Glomerular visceral epithelial cell (primary cell): ENCODE measurements at regions not wholly inside any gene's neighbourhood (a gene's known extent, or its start where the extent isn't known, plus 50 kb on each side); places are given as distances from the start of the nearest gene placed in this dataset.
A peak's percentile ranks its signal among the peaks of the same experiment; 100 is the strongest.

Experiments used
- DNase-seq: peaks from one replicate; pipeline ENCODE4 v3.0.0-alpha.2; 2016; ENCODE audit errors: extremely low spot score

GRCh38 chr2:195606179-195606578, 50.8 kb upstream of the SLC39A10 start:
- no peak for DNase-seq

DNA sequence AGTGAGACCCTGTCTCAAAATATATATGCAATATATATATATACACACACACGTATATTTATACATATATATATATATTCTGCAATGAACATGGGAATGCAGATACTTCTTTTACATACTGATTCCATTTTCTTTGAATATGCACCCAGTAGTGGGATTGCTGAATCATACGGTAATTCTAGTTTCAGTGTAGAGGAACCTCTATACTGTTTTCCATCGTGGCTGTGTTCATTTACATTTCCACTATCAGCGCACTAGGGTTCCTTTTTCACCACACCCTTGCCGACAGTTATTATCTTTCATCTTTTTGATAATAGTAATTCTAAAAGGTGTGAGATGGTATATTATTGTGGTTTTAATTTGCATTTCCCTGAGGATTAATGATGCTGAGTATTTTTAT, 52.3 kb upstream of the SLC39A10 start:
- no peak for DNase-seq

DNA sequence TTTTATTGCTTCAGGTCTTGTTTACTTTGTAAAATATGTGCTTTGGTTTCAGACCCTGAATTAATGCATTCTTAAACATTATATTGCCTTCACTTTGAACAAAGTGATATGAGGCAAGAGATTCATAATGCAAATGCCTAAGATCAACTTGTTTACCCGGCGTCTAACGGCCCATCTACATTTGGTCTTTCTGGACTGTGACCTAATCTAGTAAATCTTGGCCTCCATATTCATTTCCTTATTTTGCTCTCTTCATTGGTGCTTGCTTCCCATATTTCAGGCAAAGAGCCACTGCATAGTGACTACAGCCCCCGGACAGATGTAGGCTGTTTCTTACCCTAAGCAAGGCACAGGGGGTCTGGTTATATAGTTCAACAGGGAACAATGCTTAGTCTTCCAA, 53.0 kb upstream of the SLC39A10 start:
- DNase-seq = no peak

- no peak for DNase-seq
Observed at GRCh38 chr2:195603408-195603807, 53.6 kb upstream of the SLC39A10 start.

- DNase-seq = no peak
Observed at GRCh38 chr2:195602687-195603086, 54.3 kb upstream of the SLC39A10 start.

- no peak for DNase-seq
Observed at GRCh38 chr2:195601361-195601760, 55.7 kb upstream of the SLC39A10 start.

- DNase-seq = no peak
Observed at GRCh38 chr2:195600778-195601177, 56.2 kb upstream of the SLC39A10 start.

- no peak for DNase-seq
Observed at GRCh38 chr2:195596840-195597239, 60.2 kb upstream of the SLC39A10 start.

DNA sequence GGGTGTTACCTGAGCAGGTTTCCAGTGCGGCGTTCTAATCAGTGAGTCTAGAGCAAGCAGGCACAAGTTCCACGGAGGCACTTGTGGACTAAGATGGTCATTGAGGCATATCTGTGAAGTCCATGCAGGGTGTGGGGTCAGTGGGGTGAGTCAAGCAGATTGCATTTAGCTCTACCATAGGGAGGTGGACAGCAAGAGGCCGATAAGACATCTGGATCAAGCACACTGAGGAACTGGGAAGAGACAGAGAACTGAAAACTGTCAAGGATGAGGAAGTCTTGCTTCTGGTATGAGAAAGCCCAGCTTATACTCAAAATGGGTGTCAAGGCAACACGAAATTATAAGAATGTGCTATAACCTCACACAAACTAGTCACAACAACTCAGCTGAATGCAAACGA, 61.2 kb upstream of the SLC39A10 start:
- DNase-seq = no peak

DNA sequence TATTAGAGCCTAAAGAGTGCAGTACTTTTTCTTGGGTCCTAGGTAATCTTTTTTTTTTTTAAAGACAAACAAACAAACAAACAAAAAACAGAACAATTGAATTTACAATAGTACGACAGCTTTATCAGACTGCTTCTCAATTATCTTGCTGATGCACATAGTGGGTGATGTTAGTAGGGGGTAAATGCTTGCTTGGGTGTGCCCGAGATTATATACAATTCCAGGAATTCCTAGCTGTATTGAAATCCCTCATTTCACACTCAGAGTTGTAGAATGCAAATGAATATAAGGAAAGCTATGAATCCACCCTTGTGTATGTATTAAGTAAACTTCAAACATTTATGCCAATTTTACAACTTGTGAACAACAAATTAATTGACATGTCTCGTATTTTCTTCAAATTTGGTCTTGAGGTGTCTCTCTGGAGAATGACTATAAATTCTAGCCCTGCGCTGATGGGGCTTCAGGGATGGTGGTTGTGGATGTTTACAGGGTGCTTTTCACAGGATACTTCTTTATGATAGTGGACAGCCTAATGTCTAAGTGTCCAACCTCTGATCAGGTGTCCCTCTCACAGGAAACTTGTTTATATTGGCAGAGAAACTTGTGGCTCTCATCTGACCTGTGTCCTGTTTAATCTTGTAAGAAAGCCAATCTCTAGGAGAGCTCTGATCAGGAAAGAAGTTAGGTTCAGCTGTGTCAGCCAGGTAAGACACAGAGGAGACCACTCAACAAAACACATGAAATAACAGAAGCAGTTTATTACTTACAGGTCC, 61.9 kb upstream of the SLC39A10 start:
- no peak for DNase-seq

- no peak for DNase-seq
Observed at GRCh38 chr2:195594248-195594647, 62.8 kb upstream of the SLC39A10 start.

DNA sequence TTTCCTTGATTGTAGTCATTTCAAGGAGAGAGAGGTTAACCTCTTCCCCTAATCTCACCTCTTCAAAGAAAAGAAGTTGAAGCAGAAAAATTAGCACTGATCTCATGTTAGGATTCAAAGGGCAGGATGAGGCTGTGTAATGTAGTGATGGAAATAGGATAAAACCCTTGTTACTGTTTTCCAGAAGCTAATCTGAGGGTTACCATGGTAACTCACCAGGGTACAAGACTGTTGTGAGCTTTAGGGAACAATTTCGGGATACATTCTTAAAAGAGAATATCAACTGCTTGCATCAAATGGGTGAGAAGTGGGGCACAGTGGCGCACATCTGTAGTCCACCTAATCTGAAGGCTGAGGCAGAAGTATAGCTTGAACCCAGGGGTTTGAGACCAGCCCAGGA, 64.9 kb upstream of the SLC39A10 start:
- no peak for DNase-seq

GRCh38 chr2:195590861-195591205, 66.2 kb upstream of the SLC39A10 start:
- no peak for DNase-seq

- no peak for DNase-seq
Observed at GRCh38 chr2:195590199-195590860, 66.7 kb upstream of the SLC39A10 start.

DNA sequence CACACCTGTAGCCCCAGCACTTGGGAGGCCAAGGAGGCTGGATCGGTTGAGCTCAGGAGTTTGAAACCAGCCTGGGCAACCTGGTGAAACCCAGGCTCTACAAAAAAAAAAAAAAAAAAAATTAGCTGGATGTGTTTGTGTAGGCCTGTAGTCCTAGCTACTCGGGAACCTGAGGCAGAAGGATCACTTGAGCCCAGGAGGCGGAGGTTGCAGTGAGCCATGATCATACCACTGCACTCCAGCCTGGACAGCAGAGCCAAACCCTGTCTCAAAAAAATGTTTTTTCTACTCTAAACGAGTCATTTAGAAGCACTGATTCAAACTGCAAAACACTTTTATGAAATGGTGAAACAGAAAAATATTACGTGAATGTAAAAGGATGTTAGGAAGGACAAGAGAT, 69.1 kb upstream of the SLC39A10 start:
- DNase-seq = no peak

- no peak for DNase-seq
Observed at GRCh38 chr2:195586062-195586714, 70.8 kb upstream of the SLC39A10 start.

GRCh38 chr2:195582188-195582587, 74.8 kb upstream of the SLC39A10 start:
- no peak for DNase-seq

GRCh38 chr2:195579776-195580555, 77.1 kb upstream of the SLC39A10 start:
- no peak for DNase-seq

GRCh38 chr2:195575879-195576401, 81.1 kb upstream of the SLC39A10 start:
- peak; percentile 80 for DNase-seq

DNA sequence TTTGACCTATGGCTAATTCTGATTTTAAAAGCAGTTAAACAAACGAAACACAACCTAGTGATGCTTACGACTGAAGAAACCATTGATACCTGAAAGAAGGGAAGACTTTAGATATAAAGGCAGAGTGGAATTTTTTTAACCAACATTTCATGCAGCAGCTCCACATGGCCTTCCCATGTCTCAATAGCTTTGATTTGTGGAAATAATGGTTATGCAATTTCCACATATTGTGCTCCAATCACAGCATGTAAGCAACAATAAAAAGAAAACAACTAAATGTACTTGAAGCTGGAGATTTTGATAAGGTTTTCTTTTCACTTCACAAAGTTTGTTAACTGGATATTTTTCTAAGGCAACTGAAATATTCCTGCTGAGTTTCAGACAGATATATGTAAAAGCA, 82.0 kb upstream of the SLC39A10 start:
- DNase-seq = no peak

- DNase-seq = no peak
Observed at GRCh38 chr2:195574312-195574711, 82.7 kb upstream of the SLC39A10 start.
